Sigmoid colon (tissue), 6 donors: ENCODE measurements at regions not wholly inside any gene's neighbourhood (a gene's known extent, or its start where the extent isn't known, plus 50 kb on each side); places are given as distances from the start of the nearest gene placed in this dataset.

Experiments used
- DNase-seq: peaks from one replicate; pipeline ENCODE4 v3.0.0-alpha.2; 2019
- H3K27ac ChIP-seq, 4 donors: fragments of 200-600 bp; sonication (generic); one replicate each; pipeline ENCODE4 v1.5.1; 2016 to 2019; ENCODE audit warnings: mild to moderate bottlenecking in 1 of 4
- H3K27me3 ChIP-seq, 3 donors: fragments of 200-600 bp; sonication (generic); one replicate each; pipeline ENCODE4 v1.5.1; 2019; ENCODE audit warnings: mild to moderate bottlenecking in 1 of 3
- H3K36me3 ChIP-seq, 4 donors: fragments of 200-600 bp; sonication (generic); one replicate each; pipeline ENCODE4 v1.5.1; 2016 to 2019
- H3K4me1 ChIP-seq, 4 donors: fragments of 200-600 bp; sonication (generic); one replicate each; pipeline ENCODE4 v1.5.1; 2017 to 2019
- H3K4me3 ChIP-seq, 4 donors: fragments of 200-600 bp; sonication (generic); one replicate each; pipeline ENCODE4 v1.5.1; 2017 to 2019; ENCODE audit warnings: mild to moderate bottlenecking in 2 of 4, moderate library complexity in 1 of 4
- H3K9me3 ChIP-seq, 4 donors: fragments of 200-600 bp in 3 of 4; sonication (generic) in 3 of 4; one replicate each; pipeline versions ENCODE4 v1.5.1 to v1.6.1; 2013 to 2019
- CTCF ChIP-seq, 4 experiments: fragments of 450-650 bp in 3 of 4; fragments of 200-600 bp in 1 of 4; IDR thresholded peaks; one replicate each; pipeline ENCODE4 v1.5.1; 2016 to 2019; ENCODE audit warnings: antibody characterized with exemption in 4 of 4, mild to moderate bottlenecking in 3 of 4, moderate library complexity in 2 of 4
- EP300 ChIP-seq, 4 donors: sonication (generic); formaldehyde crosslinking; IDR thresholded peaks; one replicate each; pipeline ENCODE4 v1.6.1; 2017; ENCODE audit warnings: antibody characterized with exemption in 4 of 4
- POLR2A ChIP-seq, 2 donors: fragments of 450-650 bp; IDR thresholded peaks; one replicate each; pipeline ENCODE4 v1.6.1; 2016; ENCODE audit warnings: antibody characterized with exemption in 2 of 2, mild to moderate bottlenecking in 2 of 2, moderate library complexity in 2 of 2
- POLR2AphosphoS5 ChIP-seq, 4 donors: sonication (generic); formaldehyde crosslinking; IDR thresholded peaks; one replicate each; pipeline ENCODE4 v1.6.1; 2017; ENCODE audit warnings: antibody characterized with exemption in 4 of 4
- WGBS, 2 donors: extraction: QIAGEN DNeasy Blood & Tissue Kit; methylation state at CpG; one replicate each; pipeline ENCODE4 v1.1.7; 2013; 5-methylcytosine and 5-hydroxymethylcytosine counted together
- intact Hi-C: fragments of 100-400 bp; cut with DNase I; formaldehyde crosslinking; loops from one replicate; pipeline ENCODE4 v1.15.1; 2023
- donor health status: healthy with polysubstance abuse.
- donor health status: healthy.

GRCh38 chr2:43109261-43109743 is 117.1 kb downstream of the ZFP36L2 start:
- 73 to 76% methylated on average over 2 of the region's 2 CpGs for WGBS, 2 donors
- TF ChIP-seq EP300 (IDR thresholded peaks at IDR 0.05) (peak in 1 of 4 donors; percentile 6), POLR2A (IDR thresholded peaks at IDR 0.05) (no peak), CTCF (IDR thresholded peaks at IDR 0.05) (no peak), POLR2AphosphoS5 (IDR thresholded peaks at IDR 0.05) (peak in 2 of 4 donors; percentile 18 to 34)
- Histone ChIP-seq H3K27me3 (no peaks in the 10 kb centered on the region), H3K36me3 (no peaks in the 10 kb centered on the region), H3K9me3 (no peaks in the 10 kb centered on the region), H3K27ac (peak overlapping the region; percentile 45 to 86 (median 70)), H3K4me1 (peaks cover 0 to 66% (median 58%) of the 10 kb centered on the region in 4 donors), H3K4me3 (no peak overlapping the region)
- intact Hi-C loops: loop anchor here (5.0 kb wide), 3 partner anchors 48 to 132 kb away; no protein-coding TSS in a partner anchor
- DNase-seq: peak; percentile 67

DNA sequence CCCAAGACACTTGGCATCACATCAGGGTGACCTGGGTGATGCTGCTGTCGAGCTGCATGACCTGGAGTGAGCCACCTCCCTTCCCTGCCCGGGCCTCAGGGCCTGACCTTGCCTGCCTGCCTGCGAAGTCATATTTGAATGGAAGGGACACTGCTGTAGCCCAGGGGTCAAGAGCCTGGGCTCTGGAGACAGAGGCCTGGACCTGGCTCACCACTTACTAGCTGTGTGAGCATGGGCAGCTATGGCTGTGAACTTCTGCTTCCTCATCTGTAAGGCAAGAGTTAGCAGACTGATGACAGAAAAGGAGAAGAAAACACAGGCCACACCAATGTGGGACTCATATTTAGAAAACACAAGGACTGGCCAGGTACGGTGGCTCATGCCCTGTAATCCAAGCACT is 118.7 kb downstream of the ZFP36L2 start:
- peak; percentile 71 for DNase-seq
- H3K4me3 ChIP-seq: no peak overlapping the region
- no peaks in the 10 kb centered on the region for H3K27me3 ChIP-seq
- no peaks in the 10 kb centered on the region for H3K36me3 ChIP-seq
- 79 to 87% methylated on average over 4 of the region's 4 CpGs for WGBS, 2 donors
- intact Hi-C loops: loop anchor here (5.0 kb wide), 3 partner anchors 50 to 130 kb away; no protein-coding TSS in a partner anchor
- H3K27ac ChIP-seq: peak overlapping the region; percentile 75 to 86 (median 82)
- TF ChIP-seq POLR2AphosphoS5 (IDR thresholded peaks at IDR 0.05): no peak
- no peak for TF ChIP-seq EP300 (IDR thresholded peaks at IDR 0.05)
- no peak for TF ChIP-seq POLR2A (IDR thresholded peaks at IDR 0.05)
- no peak for TF ChIP-seq CTCF (IDR thresholded peaks at IDR 0.05)
- H3K4me1 ChIP-seq: peaks cover 0 to 73% (median 58%) of the 10 kb centered on the region in 4 donors
- H3K9me3 ChIP-seq: no peaks in the 10 kb centered on the region

DNA sequence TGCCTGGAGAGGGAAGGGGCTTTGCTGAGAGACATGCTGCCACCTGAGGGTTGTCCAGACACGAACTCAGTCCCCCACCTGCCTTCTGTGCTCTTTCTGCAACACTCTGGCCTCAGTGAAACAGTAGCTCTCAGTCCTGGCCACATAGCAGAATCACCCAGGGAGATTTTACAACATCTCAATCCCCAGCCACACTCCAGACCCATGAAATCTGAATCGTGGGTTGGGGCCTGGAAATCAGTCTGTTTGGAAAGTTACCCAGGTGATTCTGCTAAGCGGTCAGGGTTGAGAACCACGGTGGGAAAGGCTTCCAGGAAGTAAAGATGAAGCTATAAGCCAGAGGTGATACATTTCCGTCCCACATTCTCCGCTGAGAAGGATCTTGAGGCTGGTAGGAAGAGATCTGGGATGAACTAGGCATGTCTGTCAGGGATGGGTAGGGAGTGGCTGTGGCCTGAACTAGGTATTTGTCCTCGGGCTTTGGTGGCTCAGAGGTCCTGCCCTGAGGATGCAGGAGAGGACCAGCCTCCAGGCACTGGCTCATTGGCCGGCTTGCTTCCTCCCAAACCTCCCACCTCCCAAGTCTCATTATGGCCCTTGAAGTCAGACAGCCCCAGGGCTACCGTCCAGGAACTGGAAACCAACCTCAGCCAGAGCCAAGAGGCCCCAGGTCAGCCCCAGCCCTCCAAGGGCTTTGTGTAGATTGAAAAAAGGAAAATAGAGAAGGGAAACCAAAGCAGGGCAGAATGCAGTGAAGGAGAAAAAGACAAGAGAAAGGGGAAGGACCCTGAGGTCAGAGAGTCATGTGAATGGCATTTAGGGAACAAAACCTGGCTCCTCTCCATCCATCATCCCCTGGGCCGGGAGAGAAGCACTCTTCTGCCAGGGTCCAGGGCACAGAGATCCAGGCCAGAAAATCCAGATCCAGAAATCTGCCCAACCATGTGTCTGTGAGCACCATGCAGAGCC is 119.6 kb downstream of the ZFP36L2 start:
- 65 to 72% methylated on average over 10 of the region's 10 CpGs for WGBS, 2 donors
- no peaks in the 10 kb centered on the region for H3K27me3 ChIP-seq
- H3K4me1 ChIP-seq: peaks cover 0 to 81% (median 60%) of the 10 kb centered on the region in 4 donors
- no peak overlapping the region for H3K4me3 ChIP-seq
- TF ChIP-seq CTCF (IDR thresholded peaks at IDR 0.05) (no peak), POLR2A (IDR thresholded peaks at IDR 0.05) (no peak), EP300 (IDR thresholded peaks at IDR 0.05) (no peak), POLR2AphosphoS5 (IDR thresholded peaks at IDR 0.05) (no peak)
- no peaks in the 10 kb centered on the region for H3K36me3 ChIP-seq
- no peaks in the 10 kb centered on the region for H3K9me3 ChIP-seq
- H3K27ac ChIP-seq: peak overlapping the region; percentile 75 to 86 (median 82)
- intact Hi-C loops: loop anchor here (5.0 kb wide), 3 partner anchors 50 to 130 kb away; no protein-coding TSS in a partner anchor
- DNase-seq: peak; percentile 65

DNA sequence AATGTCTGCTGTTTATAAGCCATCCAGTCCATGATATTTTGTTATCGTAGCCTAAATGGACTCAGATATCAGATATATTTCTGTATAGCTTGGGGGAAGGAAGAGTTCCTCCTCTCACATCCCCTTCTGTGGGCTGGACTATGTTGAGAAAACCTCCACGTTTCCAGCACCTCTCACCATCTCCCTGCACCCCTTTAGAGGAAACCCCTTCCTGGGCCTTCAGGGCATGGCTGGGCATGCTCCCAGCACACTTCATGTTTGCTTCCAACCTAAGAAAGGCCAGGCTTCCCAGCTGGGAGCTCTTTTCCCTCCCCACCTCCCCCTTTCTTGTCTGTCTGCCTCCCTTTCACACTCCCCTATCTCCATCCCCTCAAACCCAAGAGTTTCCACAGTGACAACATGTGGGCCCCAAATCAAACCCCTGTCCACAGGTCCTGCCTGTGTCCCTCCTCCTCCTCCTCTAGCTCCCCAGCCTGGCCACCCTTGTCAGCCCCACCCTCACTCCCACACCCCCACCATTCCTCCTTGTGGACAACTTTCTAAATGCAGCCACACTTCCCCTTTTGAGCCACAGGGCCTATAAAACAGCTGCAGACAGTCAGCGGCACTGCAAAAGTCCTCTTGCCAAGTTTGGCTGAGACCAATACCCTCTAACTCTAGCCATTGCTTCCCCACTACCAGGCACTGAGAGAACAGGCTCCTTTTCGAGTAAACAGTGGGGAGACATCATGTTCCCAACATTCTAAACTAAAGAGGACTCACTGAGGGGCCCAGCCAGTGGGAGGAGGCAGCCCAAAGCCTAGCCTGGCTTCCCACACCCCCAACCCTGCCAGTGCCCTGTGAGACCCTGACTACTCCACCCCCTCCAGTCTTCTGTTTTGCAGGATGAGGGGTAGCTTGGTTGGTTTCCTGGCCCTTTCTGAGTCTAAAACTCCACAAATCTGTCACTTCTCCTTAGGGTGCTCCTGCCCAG is 120.5 kb downstream of the ZFP36L2 start:
- WGBS, 2 donors: 42 to 59% methylated on average over 4 of the region's 4 CpGs
- peaks cover 0 to 90% (median 68%) of the 10 kb centered on the region in 4 donors for H3K4me1 ChIP-seq
- TF ChIP-seq CTCF (IDR thresholded peaks at IDR 0.05): peak; percentile 46 to 81 (median 74)
- TF ChIP-seq EP300 (IDR thresholded peaks at IDR 0.05): peak in 2 of 4 donors; percentile 31 to 38
- no peak for TF ChIP-seq POLR2A (IDR thresholded peaks at IDR 0.05)
- TF ChIP-seq POLR2AphosphoS5 (IDR thresholded peaks at IDR 0.05): peak; percentile 50 to 70 (median 64)
- no peaks in the 10 kb centered on the region for H3K9me3 ChIP-seq
- peak overlapping the region; percentile 75 to 86 (median 82) for H3K27ac ChIP-seq
- DNase-seq: peak; percentile 90
- no peaks in the 10 kb centered on the region for H3K36me3 ChIP-seq
- no peaks in the 10 kb centered on the region for H3K27me3 ChIP-seq
- H3K4me3 ChIP-seq: no peak overlapping the region
- intact Hi-C loops: loop anchor here (5.0 kb wide), 3 partner anchors 51 to 129 kb away; no protein-coding TSS in a partner anchor
